GM12878 (cell line): ENCODE measurements at regions not wholly inside any gene's neighbourhood (a gene's known extent, or its start where the extent isn't known, plus 50 kb on each side); places are given as distances from the start of the nearest gene placed in this dataset.

Source experiments
- ATAC-seq: fragments of 200-7000 bp; cut with Tn5 transposase; 3 replicates; pipeline ENCODE4 v1.9.1; 2020; ENCODE audit warnings: mild to moderate bottlenecking, moderate library complexity
- BruUV-seq: library from RNA; stranded (reverse); fragments of 400-500 nt; replicated peaks from 2 replicates; lab custom pipeline; 2021; lab: Mats Ljungman, UMichigan
- CTCF ChIA-PET: fragments of 300-600 bp; sonication (Branson Sonifier 250); formaldehyde crosslinking; extraction: SDS; loops from one replicate; lab custom pipeline; 2021; ENCODE audit warnings: inconsistent platforms; lab: Yijun Ruan, JAX
- POLR2A ChIA-PET: fragments of 350-600 bp; formaldehyde crosslinking; extraction: SDS; loops from one replicate; lab custom pipeline; 2021; ENCODE audit warnings: inconsistent platforms; lab: Charles Lee
- RAD21 ChIA-PET: fragments of 300-600 bp; sonication (Branson Sonifier 250); formaldehyde crosslinking; loops from one replicate; lab custom pipeline; 2023; ENCODE audit warnings: antibody characterized with exemption; ENCODE audit not compliant: unreplicated experiment; lab: Charles Lee
- SMC1A ChIA-PET: fragments of 300-600 bp; sonication (Branson Sonifier 250); formaldehyde crosslinking; loops from one replicate; lab custom pipeline; 2023; ENCODE audit not compliant: unreplicated experiment, uncharacterized antibody; lab: Charles Lee
- DNase-seq: peaks from one replicate; pipeline ENCODE4 v3.0.0-alpha.2; 2011; ENCODE audit warnings: low read depth, low spot score
- FAIRE-seq: peaks from 3 replicates; lab custom pipeline; 2011; peaks lifted over from hg19 to GRCh38; lab: Jason Lieb, UNC
- H2AFZ ChIP-seq: 2 replicates; pipeline ENCODE4 v1.6.0; 2011; ENCODE audit warnings: low read depth, low read length, control low read depth; ENCODE audit not compliant: control insufficient read depth
- H3K27ac ChIP-seq: 2 replicates; pipeline ENCODE4 v1.5.1; 2011; ENCODE audit warnings: control low read depth; ENCODE audit not compliant: control insufficient read depth, insufficient read depth
- H3K27me3 ChIP-seq, 2 experiments: replicated peaks in 1 of 2; 2 replicates each; pipeline versions ENCODE4 v1.6.0 to v1.6.1; 2011; ENCODE audit warnings: low read length in 1 of 2; ENCODE audit not compliant: control insufficient read depth in 2 of 2, insufficient read depth in 2 of 2
- H3K36me3 ChIP-seq, 2 experiments: 2 replicates each; pipeline ENCODE4 v1.5.1; 2011; ENCODE audit warnings: low read length in 1 of 2; ENCODE audit not compliant: control insufficient read depth in 2 of 2, insufficient read depth in 2 of 2
- H3K4me1 ChIP-seq: 2 replicates; pipeline ENCODE4 v1.6.1; 2011; ENCODE audit warnings: mild to moderate bottlenecking, low read length, moderate library complexity, mixed read lengths; ENCODE audit not compliant: control insufficient read depth, insufficient read depth
- H3K4me2 ChIP-seq: 2 replicates; pipeline ENCODE4 v1.6.0; 2011; ENCODE audit warnings: control low read depth; ENCODE audit not compliant: control insufficient read depth, insufficient read depth
- H3K4me3 ChIP-seq: fragments of 200-600 bp; sonication (generic); 2 replicates; pipeline ENCODE4 v1.5.1; 2016
- H3K79me2 ChIP-seq: 2 replicates; pipeline ENCODE4 v1.6.0; 2011; ENCODE audit warnings: low read length; ENCODE audit not compliant: control insufficient read depth, insufficient read depth
- H3K9ac ChIP-seq: 2 replicates; pipeline ENCODE4 v1.8.0; 2011; ENCODE audit warnings: low read length, control low read depth, mixed read lengths; ENCODE audit not compliant: control insufficient read depth, insufficient read depth
- H3K9me3 ChIP-seq: replicated peaks from 3 replicates; pipeline ENCODE4 v1.5.1; 2011; ENCODE audit warnings: mild to moderate bottlenecking, low read length; ENCODE audit not compliant: control insufficient read depth, insufficient read depth
- H4K20me1 ChIP-seq: 2 replicates; pipeline ENCODE4 v1.6.0; 2011; ENCODE audit not compliant: control insufficient read depth, insufficient read depth
- IRF3 ChIP-seq: fragments of 450-650 bp; IDR thresholded peaks from 2 replicates; pipeline ENCODE4 v1.6.1; 2014; ENCODE audit warnings: mild to moderate bottlenecking
- IRF4 ChIP-seq: IDR thresholded peaks from 2 replicates; pipeline ENCODE4 v1.6.1; 2011; ENCODE audit warnings: low read depth, low read length
- MTA3 ChIP-seq: IDR thresholded peaks from 2 replicates; pipeline ENCODE4 v1.6.1; 2012; ENCODE audit warnings: low read length, inconsistent platforms, borderline replicate concordance
- NFIC ChIP-seq: IDR thresholded peaks from 2 replicates; pipeline ENCODE4 v1.6.1; 2012; ENCODE audit warnings: low read depth, mild to moderate bottlenecking, inconsistent platforms, low read length, moderate library complexity
- NR2C1 ChIP-seq: fragments of 450-650 bp; IDR thresholded peaks from 2 replicates; pipeline ENCODE4 v1.6.1; 2017; ENCODE audit warnings: antibody characterized with exemption, mild to moderate bottlenecking, moderate library complexity
- REST ChIP-seq: IDR thresholded peaks from 2 replicates; pipeline ENCODE4 v1.6.1; 2012; ENCODE audit warnings: mild to moderate bottlenecking, low read depth, low read length
- ZBTB33 ChIP-seq: fragments of 450-650 bp; IDR thresholded peaks from 2 replicates; pipeline ENCODE4 v1.6.1; 2017; ENCODE audit warnings: mild to moderate bottlenecking
- WGBS: methylation state at CpG from one replicate; pipeline ENCODE4 v1.1.6; 2016; ENCODE audit warnings: low lambda C conversion rate; ENCODE audit not compliant: insufficient replicate concordance, insufficient coverage; ENCODE audit errors: missing lambda C conversion rate; 5-methylcytosine and 5-hydroxymethylcytosine counted together
- in situ Hi-C: fragments of 300-500 bp; cut with MboI; formaldehyde crosslinking; loops from 9 replicates; pipeline ENCODE4 v1.14.3; 2018; ENCODE audit warnings: mixed read lengths
- intact Hi-C: fragments of 100-400 bp; cut with micrococcal nuclease; formaldehyde crosslinking; loops from one replicate; pipeline ENCODE4 v1.14.2; 2022; ENCODE audit not compliant: unreplicated experiment

- SMC1A ChIA-PET: no interaction called here
- TF ChIP-seq REST (no peak), IRF3 (no peak), NFIC (no peak), IRF4 (no peak), NR2C1 (no peak), MTA3 (no peak), ZBTB33 (no peak)
- Histone ChIP-seq H4K20me1 (no peaks in the 10 kb centered on the region), H3K4me2 (no peak overlapping the region), H3K27me3 (no peaks in the 10 kb centered on the region), H3K9ac (no peak overlapping the region), H2AFZ (no peak overlapping the region), H3K36me3 (no peaks in the 10 kb centered on the region), H3K9me3 (no peaks in the 10 kb centered on the region), H3K27ac (no peak overlapping the region), H3K4me3 (no peak overlapping the region), H3K4me1 (no peaks in the 10 kb centered on the region), H3K79me2 (no peaks in the 10 kb centered on the region)
- CTCF ChIA-PET: no interaction called here
- in situ Hi-C loops (loop anchor here (5.0 kb wide), 1 partner anchor 1348 kb away; no protein-coding TSS in a partner anchor), intact Hi-C loops (loop anchor here (5.0 kb wide), 3 partner anchors 1348 to 1598 kb away; no protein-coding TSS in a partner anchor)
- FAIRE-seq: no peak
- DNase-seq: no peak
- RAD21 ChIA-PET: no interaction called here
- BruUV-seq: no TSS peak
- ATAC-seq: no peak
- WGBS: 14% methylated on average over 4 of the region's 4 CpGs
- POLR2A ChIA-PET: no interaction called here
Measured at GRCh38 chr2:204329532-204329931, 215.7 kb upstream of the PARD3B start.
